Ovary (tissue), 7 donors: ENCODE measurements at regions not wholly inside any gene's neighbourhood (a gene's known extent, or its start where the extent isn't known, plus 50 kb on each side); places are given as distances from the start of the nearest gene placed in this dataset.

Experiments used
- DNase-seq, 5 donors: peaks; one replicate each; pipeline ENCODE4 v3.0.0-alpha.2; 2019 to 2020
- H3K27ac ChIP-seq, 2 donors: fragments of 200-600 bp; one replicate each; pipeline versions ENCODE4 v1.5.1 to v1.8.0; 2019 to 2022
- H3K27me3 ChIP-seq: fragments of 200-600 bp; one replicate; pipeline ENCODE4 v1.8.0; 2022
- H3K36me3 ChIP-seq: fragments of 200-600 bp; sonication (generic); one replicate; pipeline ENCODE4 v1.5.1; 2019
- H3K4me1 ChIP-seq: one replicate; pipeline ENCODE4 v1.8.1; 2013; ENCODE audit warnings: mild to moderate bottlenecking, moderate library complexity; ENCODE audit not compliant: insufficient read depth
- H3K4me3 ChIP-seq: fragments of 200-600 bp; sonication (generic); one replicate; pipeline ENCODE4 v1.5.1; 2017
- H3K9me3 ChIP-seq, 2 donors: fragments of 200-600 bp in 1 of 2; sonication (generic) in 1 of 2; one replicate each; pipeline versions ENCODE4 v1.5.1 to v1.8.1; 2013 to 2019; ENCODE audit warnings: mild to moderate bottlenecking in 1 of 2, moderate library complexity in 1 of 2
- CTCF ChIP-seq, 3 donors: fragments of 450-650 bp in 2 of 3; fragments of 200-600 bp in 1 of 3; IDR thresholded peaks; one replicate each; pipeline versions ENCODE4 v1.5.1 to v1.8.0; 2016 to 2022; ENCODE audit warnings: antibody characterized with exemption in 3 of 3, mild to moderate bottlenecking in 1 of 3
- EP300 ChIP-seq: sonication (generic); formaldehyde crosslinking; IDR thresholded peaks from one replicate; pipeline ENCODE4 v1.6.1; 2017; ENCODE audit warnings: antibody characterized with exemption
- POLR2A ChIP-seq: fragments of 450-650 bp; IDR thresholded peaks from one replicate; pipeline ENCODE4 v1.6.1; 2017; ENCODE audit warnings: antibody characterized with exemption, mild to moderate bottlenecking, moderate library complexity
- WGBS, 3 donors: extraction: QIAGEN DNeasy Blood & Tissue Kit in 1 of 3; methylation state at CpG; one replicate each; pipeline versions ENCODE4 v1.1.5 to v1.1.7; 2013 to 2017; 5-methylcytosine and 5-hydroxymethylcytosine counted together
- intact Hi-C, 4 donors: fragments of 100-400 bp; cut with DNase I; formaldehyde crosslinking; loops; one replicate each; pipeline versions ENCODE4 v1.11.0 to v1.15.1; 2022 to 2023
- donor health status: DM: no; HTN: no; CAD: no; lungs with moderate emphysema.
- donor health status: DM: no; HTN: no; CAD: no.
- donor health status: Bipolar disorder and iron deficiency.
- donor health status: DM: no; HTN: no; CAD: no.
- donor health status: DM: yes; HTN: yes; CAD: no.

- intact Hi-C loops, result loop anchor here in 2 of 4 donors (10.0 kb wide), 2 partner anchors 82 to 752 kb away; no protein-coding TSS in a partner anchor
- DNase-seq, result no peak
- TF ChIP-seq POLR2A, result no peak
- TF ChIP-seq CTCF (IDR thresholded peaks at IDR 0.05), result peak; percentile 42 to 66 (median 48)
- H3K27me3 ChIP-seq, result no peaks in the 10 kb centered on the region
- WGBS, 3 donors, result 25 to 28% (median 27%) methylated on average over 6 of the region's 6 CpGs
- H3K9me3 ChIP-seq, result no peaks in the 10 kb centered on the region
- no peak overlapping the region for H3K27ac ChIP-seq
- H3K36me3 ChIP-seq, result no peaks in the 10 kb centered on the region
- H3K4me3 ChIP-seq, result no peak overlapping the region
- H3K4me1 ChIP-seq, result peaks cover 2% of the 10 kb centered on the region
These were observed 151.3 kb upstream of the TTC29 start for GRCh38 chr4:147096667-147097604.

- intact Hi-C loops, result no loop called here
- Histone ChIP-seq H3K27me3 (no peaks in the 10 kb centered on the region), H3K9me3 (no peaks in the 10 kb centered on the region), H3K27ac (no peak overlapping the region), H3K4me1 (peaks cover 2% of the 10 kb centered on the region), H3K4me3 (no peak overlapping the region), H3K36me3 (no peaks in the 10 kb centered on the region)
- TF ChIP-seq CTCF (IDR thresholded peaks at IDR 0.05) (no peak), EP300 (no peak), POLR2A (no peak)
- DNase-seq, result no peak
- 41 to 83% (median 42%) methylated on average over 2 of the region's 2 CpGs for WGBS, 3 donors
These were observed 156.0 kb upstream of the TTC29 start for GRCh38 chr4:147101678-147102077.

- Histone ChIP-seq H3K4me1 (peaks cover 2% of the 10 kb centered on the region), H3K9me3 (no peaks in the 10 kb centered on the region), H3K27ac (no peak overlapping the region), H3K4me3 (no peak overlapping the region), H3K27me3 (no peaks in the 10 kb centered on the region), H3K36me3 (no peaks in the 10 kb centered on the region)
- no peak for TF ChIP-seq EP300
- intact Hi-C loops, result no loop called here
- WGBS, 3 donors, result 86 to 98% (median 93%) methylated on average over 1 of the region's 1 CpG
- DNase-seq, result no peak
These were observed 156.9 kb upstream of the TTC29 start for GRCh38 chr4:147102596-147102995.

GRCh38 chr4:147103403-147103946 lies 157.8 kb upstream of the TTC29 start:
- H3K9me3 ChIP-seq, result no peaks in the 10 kb centered on the region
- peaks cover 2% of the 10 kb centered on the region for H3K4me1 ChIP-seq
- no peak overlapping the region for H3K27ac ChIP-seq
- no peak overlapping the region for H3K4me3 ChIP-seq
- intact Hi-C loops, result no loop called here
- peak in 2 of 5 donors; percentile 34 to 41 for DNase-seq
- WGBS, 3 donors, result 42 to 52% (median 51%) methylated on average over 8 of the region's 8 CpGs
- TF ChIP-seq EP300 (no peak), CTCF (IDR thresholded peaks at IDR 0.05) (no peak), POLR2A (no peak)
- H3K36me3 ChIP-seq, result no peaks in the 10 kb centered on the region
- no peaks in the 10 kb centered on the region for H3K27me3 ChIP-seq

- TF ChIP-seq POLR2A, result no peak
- TF ChIP-seq EP300, result no peak
- TF ChIP-seq CTCF (IDR thresholded peaks at IDR 0.05), result no peak
- 82 to 87% (median 87%) methylated on average over 2 of the region's 2 CpGs for WGBS, 3 donors
- H3K27ac ChIP-seq, result no peak overlapping the region
- H3K27me3 ChIP-seq, result no peaks in the 10 kb centered on the region
- H3K9me3 ChIP-seq, result no peaks in the 10 kb centered on the region
- H3K4me3 ChIP-seq, result no peak overlapping the region
- intact Hi-C loops, result no loop called here
- peaks cover 2% of the 10 kb centered on the region for H3K4me1 ChIP-seq
- no peaks in the 10 kb centered on the region for H3K36me3 ChIP-seq
- DNase-seq, result no peak
These were observed 159.1 kb upstream of the TTC29 start for GRCh38 chr4:147104768-147105167.
